ENCODE measurements at regions not wholly inside any gene's neighbourhood (a gene's known extent, or its start where the extent isn't known, plus 50 kb on each side); places are given as distances from the start of the nearest gene placed in this dataset.

DNA sequence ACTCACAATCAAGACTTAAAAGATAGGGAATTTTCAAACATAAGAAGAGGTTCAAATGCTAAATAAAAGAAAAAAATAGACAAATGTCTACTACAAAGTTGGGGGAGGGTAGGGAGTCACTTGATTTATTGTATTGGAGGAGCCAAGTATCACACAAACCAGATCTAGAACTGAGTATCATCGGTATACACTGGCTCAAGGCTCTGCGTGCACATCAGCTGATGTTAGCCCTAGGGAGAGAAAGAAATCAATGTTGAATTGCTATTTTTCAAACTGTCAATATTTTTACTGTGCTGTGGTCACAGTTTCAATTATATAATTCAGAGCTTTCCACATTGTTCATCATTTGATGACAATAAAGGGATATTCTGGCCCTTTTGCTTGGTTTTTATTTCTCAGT, 54.9 kb upstream of the RXFP2 start:
- no peak for DNase-seq (ENCODE audit: low read depth in 1 of 2, low spot score in 1 of 2)

- no peak for DNase-seq (ENCODE audit: low read depth in 1 of 2, low spot score in 1 of 2)
These were observed 52.5 kb upstream of the RXFP2 start for GRCh38 chr13:31686670-31687425.
